GM12864 (cell line): ENCODE measurements at regions not wholly inside any gene's neighbourhood (a gene's known extent, or its start where the extent isn't known, plus 50 kb on each side); places are given as distances from the start of the nearest gene placed in this dataset.

Experiments used
- DNase-seq: peaks from one replicate; pipeline ENCODE4 v3.0.0-alpha.2; 2011; ENCODE audit warnings: low read depth
- H3K4me3 ChIP-seq: 2 replicates; pipeline ENCODE4 v1.5.1; 2011; ENCODE audit warnings: mild to moderate bottlenecking, low read depth, low read length, control low read depth
- TF ChIP-seq, protein P1 (sequence below): IDR thresholded peaks from 2 replicates; pipeline ENCODE4 v1.5.1; 2011; ENCODE audit warnings: low read depth, mild to moderate bottlenecking, moderate library complexity, low read length, control low read depth, inconsistent platforms; ENCODE audit errors: missing control alignments

DNA sequence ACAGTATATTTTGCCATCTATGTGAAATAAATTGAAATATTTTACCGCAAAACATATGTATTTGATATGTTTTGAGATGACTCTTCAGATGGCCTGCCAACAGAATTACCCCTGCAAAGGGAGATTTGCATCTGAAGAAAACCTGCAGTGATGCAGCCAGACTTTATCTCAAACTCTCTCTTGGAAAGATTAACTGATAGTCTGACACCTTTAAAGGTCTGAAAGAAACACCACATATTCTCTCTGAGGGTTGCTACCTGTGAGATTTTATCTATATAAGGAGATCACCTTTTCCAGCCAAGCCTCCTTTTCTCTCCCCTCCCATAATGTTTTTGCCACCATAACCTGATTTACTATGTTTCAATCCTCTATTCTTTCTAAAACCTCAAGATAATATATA lies 1106.3 kb upstream of the IGFBP7 start:
- TF ChIP-seq, protein P1, sequence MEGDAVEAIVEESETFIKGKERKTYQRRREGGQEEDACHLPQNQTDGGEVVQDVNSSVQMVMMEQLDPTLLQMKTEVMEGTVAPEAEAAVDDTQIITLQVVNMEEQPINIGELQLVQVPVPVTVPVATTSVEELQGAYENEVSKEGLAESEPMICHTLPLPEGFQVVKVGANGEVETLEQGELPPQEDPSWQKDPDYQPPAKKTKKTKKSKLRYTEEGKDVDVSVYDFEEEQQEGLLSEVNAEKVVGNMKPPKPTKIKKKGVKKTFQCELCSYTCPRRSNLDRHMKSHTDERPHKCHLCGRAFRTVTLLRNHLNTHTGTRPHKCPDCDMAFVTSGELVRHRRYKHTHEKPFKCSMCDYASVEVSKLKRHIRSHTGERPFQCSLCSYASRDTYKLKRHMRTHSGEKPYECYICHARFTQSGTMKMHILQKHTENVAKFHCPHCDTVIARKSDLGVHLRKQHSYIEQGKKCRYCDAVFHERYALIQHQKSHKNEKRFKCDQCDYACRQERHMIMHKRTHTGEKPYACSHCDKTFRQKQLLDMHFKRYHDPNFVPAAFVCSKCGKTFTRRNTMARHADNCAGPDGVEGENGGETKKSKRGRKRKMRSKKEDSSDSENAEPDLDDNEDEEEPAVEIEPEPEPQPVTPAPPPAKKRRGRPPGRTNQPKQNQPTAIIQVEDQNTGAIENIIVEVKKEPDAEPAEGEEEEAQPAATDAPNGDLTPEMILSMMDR = no peak
- no peak overlapping the region for H3K4me3 ChIP-seq
- DNase-seq = no peak

GRCh38 chr4:58214376-58214775 lies 1104.2 kb upstream of the IGFBP7 start:
- TF ChIP-seq, protein P1 = no peak
- H3K4me3 ChIP-seq = no peak overlapping the region
- no peak for DNase-seq

GRCh38 chr4:58209551-58209950 lies 1099.4 kb upstream of the IGFBP7 start:
- DNase-seq = no peak
- TF ChIP-seq, protein P1 = no peak
- no peak overlapping the region for H3K4me3 ChIP-seq

GRCh38 chr4:58209001-58209400 lies 1098.8 kb upstream of the IGFBP7 start:
- H3K4me3 ChIP-seq = no peak overlapping the region
- TF ChIP-seq, protein P1 = no peak
- DNase-seq = no peak

DNA sequence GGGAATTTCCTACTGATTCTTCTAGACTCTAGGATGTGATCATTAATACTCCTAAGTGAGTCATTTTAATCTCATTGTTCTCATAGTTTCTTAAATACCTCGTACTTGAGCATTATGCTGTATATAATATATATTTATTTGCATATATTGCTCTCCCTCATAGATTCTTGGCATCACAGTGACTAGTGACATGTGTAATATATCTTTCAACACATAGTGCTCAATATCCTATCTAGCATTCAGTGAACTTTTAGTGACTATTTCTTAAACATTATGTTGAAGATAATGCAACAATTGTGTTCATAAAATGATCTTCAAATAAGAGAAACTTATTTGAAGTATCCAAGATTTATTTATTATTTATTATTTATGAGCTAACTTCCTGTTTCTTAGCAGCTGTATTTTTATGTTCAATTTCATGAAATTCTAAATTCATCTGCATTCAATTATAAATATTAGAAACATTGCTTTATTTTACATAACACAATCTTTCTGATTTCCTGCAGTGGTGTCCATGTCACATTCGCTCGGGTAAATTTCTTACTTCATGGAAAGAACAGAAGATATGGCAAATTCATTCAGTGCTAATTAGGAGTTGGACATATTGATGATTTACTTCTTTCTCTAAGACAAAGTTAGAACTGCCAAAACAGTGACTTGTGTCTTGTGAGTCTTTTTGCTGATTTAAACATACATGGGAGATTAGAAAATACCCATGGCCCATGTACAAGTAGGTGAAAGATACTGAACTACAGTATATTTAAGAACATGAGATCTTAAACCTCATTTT lies 1095.5 kb upstream of the IGFBP7 start:
- no peak overlapping the region for H3K4me3 ChIP-seq
- DNase-seq = no peak
- TF ChIP-seq, protein P1 = no peak

DNA sequence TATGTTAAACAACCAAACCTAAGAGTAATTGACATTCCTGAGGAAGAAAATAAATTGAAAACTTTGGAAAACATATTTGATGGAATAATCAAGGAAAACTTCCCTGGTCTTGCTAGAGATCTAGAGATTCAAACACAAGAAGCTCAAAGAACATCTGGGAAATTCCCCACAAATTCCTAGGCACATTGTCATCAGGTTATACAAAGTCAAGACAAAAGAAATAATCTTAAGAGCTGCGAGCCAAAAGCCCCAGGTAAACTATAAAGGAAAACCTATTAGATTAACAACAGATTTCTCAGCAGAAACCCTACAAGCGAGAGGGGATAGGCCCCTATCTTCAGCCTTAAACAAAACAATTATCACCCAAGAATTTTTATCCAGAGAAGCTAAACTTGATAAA lies 1082.0 kb upstream of the IGFBP7 start:
- TF ChIP-seq, protein P1 = no peak
- no peak for DNase-seq
- H3K4me3 ChIP-seq = no peak overlapping the region

GRCh38 chr4:58191109-58191508 lies 1080.9 kb upstream of the IGFBP7 start:
- no peak overlapping the region for H3K4me3 ChIP-seq
- no peak for DNase-seq
- TF ChIP-seq, protein P1 = no peak
